ENCODE measurements at regions not wholly inside any gene's neighbourhood (a gene's known extent, or its start where the extent isn't known, plus 50 kb on each side); places are given as distances from the start of the nearest gene placed in this dataset.

GRCh38 chr1:84759756-84760155, 69.5 kb upstream of the SSX2IP start:
- DNase-seq: no peak

GRCh38 chr1:84758968-84759491, 68.8 kb upstream of the SSX2IP start:
- DNase-seq: no peak

- DNase-seq: no peak
These were observed 68.2 kb upstream of the SSX2IP start for GRCh38 chr1:84758476-84758875.

GRCh38 chr1:84757301-84757700, 67.0 kb upstream of the SSX2IP start:
- no peak for DNase-seq

- DNase-seq: no peak
These were observed 66.3 kb upstream of the SSX2IP start for GRCh38 chr1:84756455-84757082.

- DNase-seq: no peak
These were observed 65.7 kb upstream of the SSX2IP start for GRCh38 chr1:84756001-84756400.

- DNase-seq: no peak
These were observed 65.0 kb upstream of the SSX2IP start for GRCh38 chr1:84755216-84755615.

- DNase-seq: no peak
These were observed 64.1 kb upstream of the SSX2IP start for GRCh38 chr1:84754386-84754703.

- peak; percentile 85 for DNase-seq
These were observed 63.5 kb upstream of the SSX2IP start for GRCh38 chr1:84753516-84754385.

- no peak for DNase-seq
These were observed 60.0 kb upstream of the SSX2IP start for GRCh38 chr1:84750110-84750730.

- no peak for DNase-seq
These were observed 59.2 kb upstream of the SSX2IP start for GRCh38 chr1:84749427-84749826.

GRCh38 chr1:84748364-84748763, 58.1 kb upstream of the SSX2IP start:
- no peak for DNase-seq

- DNase-seq: no peak
These were observed 55.6 kb upstream of the SSX2IP start for GRCh38 chr1:84745857-84746256.

GRCh38 chr1:84743896-84744295, 53.6 kb upstream of the SSX2IP start:
- no peak for DNase-seq

GRCh38 chr1:84742653-84743052, 52.4 kb upstream of the SSX2IP start:
- no peak for DNase-seq

- DNase-seq: no peak
These were observed 49.9 kb upstream of the SSX2IP start for GRCh38 chr1:84740050-84740714.

Measured in right forelimb (tissue), 1 donor.